Retinal pigment epithelial cell (primary cell): ENCODE measurements at regions not wholly inside any gene's neighbourhood (a gene's known extent, or its start where the extent isn't known, plus 50 kb on each side); places are given as distances from the start of the nearest gene placed in this dataset.

Source experiments
- DNase-seq: peaks from one replicate; pipeline ENCODE4 v3.0.0-alpha.2; 2010; ENCODE audit warnings: low read depth
- H3K4me3 ChIP-seq: 2 replicates; pipeline ENCODE4 v1.5.1; 2011; ENCODE audit warnings: mild to moderate bottlenecking, low read length, control low read depth, moderate library complexity
- CTCF ChIP-seq: conservative IDR thresholded peaks from 2 replicates; pipeline ENCODE4 v1.5.1; 2011; ENCODE audit warnings: low read depth, low read length, control low read depth, inconsistent platforms

DNA sequence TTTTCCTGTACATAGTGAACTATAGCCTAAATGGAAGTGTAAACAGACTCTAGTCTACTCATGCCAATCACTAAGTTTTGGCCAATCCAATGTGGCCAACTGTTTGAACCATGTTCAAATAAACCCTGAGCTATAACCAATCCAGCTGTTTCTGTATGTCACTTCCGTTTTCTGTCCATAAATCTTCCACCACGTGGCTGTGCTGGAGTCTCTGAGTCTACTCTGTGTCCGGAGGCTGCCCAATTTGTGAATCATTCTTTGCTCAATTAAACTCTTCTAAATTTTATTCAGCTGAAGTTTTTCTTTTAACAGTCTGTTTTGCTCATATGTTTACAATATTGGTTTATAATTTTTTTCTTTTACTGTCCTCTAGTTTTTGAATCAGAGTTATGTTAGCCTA is 112.3 kb upstream of the BANK1 start:
- no peak for DNase-seq
- H3K4me3 ChIP-seq: no peak overlapping the region
- no peak for TF ChIP-seq CTCF

DNA sequence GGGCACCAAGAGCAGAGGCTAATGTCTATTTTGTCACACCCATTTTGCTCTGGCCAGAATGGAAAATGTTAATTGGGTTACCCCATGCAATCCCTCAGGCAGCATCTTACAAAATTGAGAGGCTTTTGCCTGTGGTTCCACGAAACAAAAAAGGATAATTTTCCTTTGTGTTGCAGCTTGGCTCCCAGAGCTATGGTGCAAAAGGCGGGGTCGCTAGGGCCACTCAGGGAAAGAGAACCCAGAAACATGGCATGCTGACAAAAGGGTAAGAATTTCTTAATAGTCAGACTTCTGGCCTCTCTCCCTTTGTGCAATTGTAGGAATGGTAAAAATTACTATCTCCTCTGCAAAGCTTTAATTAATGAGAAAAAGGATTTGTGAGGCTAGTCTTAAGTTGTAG is 119.6 kb upstream of the BANK1 start:
- no peak for DNase-seq
- H3K4me3 ChIP-seq: no peak overlapping the region
- TF ChIP-seq CTCF: no peak

- H3K4me3 ChIP-seq: no peak overlapping the region
- TF ChIP-seq CTCF: no peak
These were observed 120.2 kb upstream of the BANK1 start for GRCh38 chr4:101670370-101670769.

DNA sequence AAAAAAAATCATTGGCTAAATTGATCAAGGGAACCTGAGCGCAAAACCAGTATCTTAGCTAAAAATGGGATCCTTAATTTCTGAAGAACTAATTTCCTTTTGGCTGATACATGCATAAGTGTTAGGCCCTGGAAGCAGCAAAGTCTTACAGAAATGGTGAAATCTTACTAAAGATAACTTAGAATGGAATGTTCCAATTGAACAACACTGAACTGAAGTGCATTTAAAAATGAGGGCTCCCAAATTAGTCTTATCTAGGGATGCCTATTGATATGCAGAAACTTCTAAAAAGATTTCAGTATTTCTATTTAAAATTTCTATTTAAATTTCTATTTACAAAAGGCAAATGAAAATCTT is 120.7 kb upstream of the BANK1 start:
- no peak overlapping the region for H3K4me3 ChIP-seq
- DNase-seq: no peak
- no peak for TF ChIP-seq CTCF

More at GRCh38 chr4:101670370-101670769, 120.2 kb upstream of the BANK1 start:
- DNase-seq: no peak

GRCh38 chr4:101669138-101669831 is 121.2 kb upstream of the BANK1 start:
- TF ChIP-seq CTCF: no peak
- no peak overlapping the region for H3K4me3 ChIP-seq
- DNase-seq: no peak

DNA sequence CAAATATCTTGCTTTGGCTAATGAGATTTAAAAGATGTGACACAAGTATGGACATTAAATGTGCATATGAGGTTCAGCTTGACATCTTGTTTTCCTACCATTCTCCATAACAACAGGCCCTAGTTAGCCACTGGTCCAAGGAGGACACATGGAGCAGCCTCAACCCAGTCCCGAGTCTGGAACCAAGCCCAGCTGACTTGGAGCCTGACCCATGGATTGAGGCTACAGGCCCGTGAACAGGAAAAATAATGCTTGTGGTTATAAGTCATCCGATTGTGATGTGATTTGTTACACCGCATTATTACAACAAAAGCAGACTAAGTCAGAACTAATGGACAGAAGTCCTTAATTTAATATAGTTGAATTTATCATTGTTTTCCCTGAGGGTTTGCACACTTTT is 123.2 kb upstream of the BANK1 start:
- TF ChIP-seq CTCF: no peak
- H3K4me3 ChIP-seq: no peak overlapping the region
- DNase-seq: no peak

- TF ChIP-seq CTCF: no peak
- no peak for DNase-seq
- no peak overlapping the region for H3K4me3 ChIP-seq
These were observed 129.9 kb upstream of the BANK1 start for GRCh38 chr4:101660607-101661006.
